HEK293 (cell line): ENCODE measurements at regions not wholly inside any gene's neighbourhood (a gene's known extent, or its start where the extent isn't known, plus 50 kb on each side); places are given as distances from the start of the nearest gene placed in this dataset.

Experiments used
- CTCF ChIA-PET: fragments of 350-600 bp; formaldehyde crosslinking; extraction: SDS; loops from one replicate; lab custom pipeline; 2021; ENCODE audit warnings: antibody characterized with exemption; lab: Yijun Ruan, JAX
- POLR2A ChIA-PET: fragments of 300-600 bp; formaldehyde crosslinking; extraction: SDS; loops from one replicate; lab custom pipeline; 2020; ENCODE audit warnings: antibody characterized with exemption, inconsistent platforms; lab: Yijun Ruan, JAX
- H3K27ac ChIP-seq: fragments of 200-500 bp; sonication (Bioruptor generic); 2 replicates; pipeline ENCODE4 v1.5.1; 2014; ENCODE audit warnings: low read depth, low read length, control low read depth, inconsistent platforms; ENCODE audit errors: extremely low read depth
- H3K36me3 ChIP-seq, 2 experiments: fragments of 200-500 bp in 1 of 2; sonication (Bioruptor generic) in 1 of 2; 1 replicate in 1 of 2; 2 replicates in 1 of 2; pipeline ENCODE4 v1.5.1; 2014 to 2017; ENCODE audit warnings: inconsistent platforms in 2 of 2, low read length in 2 of 2; ENCODE audit not compliant: control insufficient read depth in 2 of 2, insufficient read depth in 1 of 2
- H3K4me1 ChIP-seq: fragments of 200-500 bp; sonication (Bioruptor generic); 2 replicates; pipeline ENCODE4 v1.5.1; 2014; ENCODE audit warnings: mild to moderate bottlenecking, low read length, inconsistent platforms; ENCODE audit not compliant: control insufficient read depth, insufficient read depth
- H3K4me3 ChIP-seq: 2 replicates; pipeline ENCODE4 v1.5.1; 2011; ENCODE audit warnings: low read depth, mild to moderate bottlenecking, control low read depth, low read length, moderate library complexity
- H3K9me3 ChIP-seq: fragments of 200-500 bp; sonication (Bioruptor generic); 2 replicates; pipeline ENCODE4 v1.5.1; 2014; ENCODE audit warnings: low read depth, low read length, inconsistent platforms; ENCODE audit not compliant: control insufficient read depth, insufficient read depth
- BCL11B ChIP-seq: fragments of 450-650 bp; formaldehyde crosslinking; IDR thresholded peaks from 2 replicates; pipeline ENCODE4 v1.5.1; 2016; ENCODE audit warnings: low read depth, missing biosample characterization, missing genetic modification characterization
- HOXA7 ChIP-seq: sonication (generic); formaldehyde crosslinking; IDR thresholded peaks from 2 replicates; pipeline ENCODE4 v1.8.1; 2022; ENCODE audit warnings: missing genetic modification reagents, borderline replicate concordance
- IKZF3 ChIP-seq: fragments of 450-650 bp; IDR thresholded peaks from 2 replicates; pipeline ENCODE4 v1.5.0; 2018; ENCODE audit warnings: missing biosample characterization, mild to moderate bottlenecking, missing genetic modification characterization, moderate library complexity
- REST ChIP-seq: fragments of 450-650 bp; formaldehyde crosslinking; IDR thresholded peaks from 2 replicates; pipeline ENCODE4 v1.5.1; 2016; ENCODE audit warnings: missing biosample characterization, missing genetic modification characterization
- SALL2 ChIP-seq: fragments of 450-650 bp; formaldehyde crosslinking; IDR thresholded peaks from 2 replicates; pipeline ENCODE4 v1.5.0; 2017; ENCODE audit warnings: missing biosample characterization, mild to moderate bottlenecking, missing genetic modification characterization, borderline replicate concordance
- WT1 ChIP-seq: fragments of 450-650 bp; formaldehyde crosslinking; IDR thresholded peaks from 2 replicates; pipeline ENCODE4 v1.5.1; 2016; ENCODE audit warnings: missing biosample characterization, missing genetic modification characterization
- YY1 ChIP-seq: fragments of 450-650 bp; formaldehyde crosslinking; IDR thresholded peaks from 2 replicates; pipeline ENCODE4 v1.5.1; 2018; ENCODE audit warnings: missing biosample characterization, missing genetic modification characterization
- ZBTB10 ChIP-seq: fragments of 450-650 bp; formaldehyde crosslinking; IDR thresholded peaks from 2 replicates; pipeline ENCODE4 v1.5.1; 2016; ENCODE audit warnings: missing biosample characterization, missing genetic modification characterization
- ZBTB20 ChIP-seq: fragments of 450-650 bp; formaldehyde crosslinking; IDR thresholded peaks from 2 replicates; pipeline ENCODE4 v1.5.1; 2016; ENCODE audit warnings: missing biosample characterization, missing genetic modification characterization
- ZBTB21 ChIP-seq: fragments of 450-650 bp; formaldehyde crosslinking; IDR thresholded peaks from 2 replicates; pipeline ENCODE4 v1.5.1; 2017; ENCODE audit warnings: missing biosample characterization, missing genetic modification characterization
- ZBTB49 ChIP-seq: fragments of 450-650 bp; formaldehyde crosslinking; IDR thresholded peaks from 2 replicates; pipeline ENCODE4 v1.5.1; 2016; ENCODE audit warnings: missing biosample characterization, missing genetic modification characterization, low read depth
- ZBTB7A ChIP-seq: fragments of 450-650 bp; formaldehyde crosslinking; IDR thresholded peaks from 2 replicates; pipeline ENCODE4 v1.5.1; 2016; ENCODE audit warnings: low read depth, missing biosample characterization, missing genetic modification characterization
- ZFHX2 ChIP-seq: fragments of 450-650 bp; formaldehyde crosslinking; conservative IDR thresholded peaks from 2 replicates; pipeline ENCODE4 v1.5.1; 2016; ENCODE audit warnings: missing biosample characterization, missing genetic modification characterization
- ZNF214 ChIP-seq: fragments of 450-650 bp; formaldehyde crosslinking; IDR thresholded peaks from 2 replicates; pipeline ENCODE4 v1.5.1; 2017; ENCODE audit warnings: missing biosample characterization, mild to moderate bottlenecking, missing genetic modification characterization, borderline replicate concordance
- ZNF292 ChIP-seq: fragments of 450-650 bp; formaldehyde crosslinking; IDR thresholded peaks from 2 replicates; pipeline ENCODE4 v1.5.1; 2016; ENCODE audit warnings: low read depth, missing biosample characterization, missing genetic modification characterization, borderline replicate concordance
- ZNF37A ChIP-seq: fragments of 450-650 bp; IDR thresholded peaks from 2 replicates; pipeline ENCODE4 v1.5.1; 2018; ENCODE audit warnings: missing biosample characterization, missing genetic modification characterization
- ZNF394 ChIP-seq: fragments of 450-650 bp; formaldehyde crosslinking; IDR thresholded peaks from 2 replicates; pipeline ENCODE4 v1.5.1; 2016; ENCODE audit warnings: missing biosample characterization, missing genetic modification characterization, mild to moderate bottlenecking, moderate library complexity, borderline replicate concordance
- ZNF48 ChIP-seq: fragments of 450-650 bp; formaldehyde crosslinking; IDR thresholded peaks from 2 replicates; pipeline ENCODE4 v1.5.1; 2016; ENCODE audit warnings: missing biosample characterization, missing genetic modification characterization
- ZNF501 ChIP-seq: fragments of 450-650 bp; formaldehyde crosslinking; IDR thresholded peaks from 2 replicates; pipeline ENCODE4 v1.5.1; 2016; ENCODE audit warnings: missing biosample characterization, missing genetic modification characterization
- ZNF510 ChIP-seq: fragments of 450-650 bp; formaldehyde crosslinking; IDR thresholded peaks from 2 replicates; pipeline ENCODE4 v1.5.1; 2018; ENCODE audit warnings: mild to moderate bottlenecking, missing genetic modification characterization, missing biosample characterization; ENCODE audit not compliant: insufficient replicate concordance
- ZNF629 ChIP-seq: fragments of 450-650 bp; formaldehyde crosslinking; IDR thresholded peaks from 2 replicates; pipeline ENCODE4 v1.5.1; 2017; ENCODE audit warnings: missing biosample characterization, missing genetic modification characterization
- ZNF645 ChIP-seq: fragments of 450-650 bp; formaldehyde crosslinking; IDR thresholded peaks from 2 replicates; pipeline ENCODE4; 2016; ENCODE audit warnings: missing biosample characterization, missing genetic modification characterization
- ZNF791 ChIP-seq: fragments of 450-650 bp; formaldehyde crosslinking; IDR thresholded peaks from 2 replicates; pipeline ENCODE4 v1.5.1; 2016; ENCODE audit warnings: missing biosample characterization, missing genetic modification characterization
- ZSCAN18 ChIP-seq: fragments of 450-650 bp; formaldehyde crosslinking; IDR thresholded peaks from 2 replicates; pipeline ENCODE4 v1.5.1; 2016; ENCODE audit warnings: missing biosample characterization, missing genetic modification characterization

- CTCF ChIA-PET: no interaction called here
- Histone ChIP-seq H3K4me1 (peaks cover 15% of the 10 kb centered on the region), H3K27ac (no peak overlapping the region), H3K4me3 (no peak overlapping the region), H3K9me3 (no peaks in the 10 kb centered on the region), H3K36me3 (no peaks in the 10 kb centered on the region)
- TF ChIP-seq ZNF510 (no peak), ZBTB49 (no peak), YY1 (tag by site-specific recombination) (no peak), ZNF48 (no peak), ZNF791 (no peak), ZSCAN18 (no peak), ZNF214 (tag by site-specific recombination) (no peak), SALL2 (tag by site-specific recombination) (no peak), REST (tag by site-specific recombination) (no peak), ZBTB20 (no peak), ZBTB7A (tag by site-specific recombination) (no peak), ZBTB10 (tag by site-specific recombination) (no peak), ZNF37A (tag by site-specific recombination) (no peak)
- POLR2A ChIA-PET: no interaction called here
Observed at GRCh38 chr20:11795071-11795615, 122.5 kb upstream of the BTBD3 start.

GRCh38 chr20:11796026-11796425, 121.7 kb upstream of the BTBD3 start:
- H3K9me3 ChIP-seq: no peaks in the 10 kb centered on the region
- no peak overlapping the region for H3K27ac ChIP-seq
- H3K4me3 ChIP-seq: no peak overlapping the region
- POLR2A ChIA-PET: no interaction called here
- peaks cover 15% of the 10 kb centered on the region for H3K4me1 ChIP-seq
- H3K36me3 ChIP-seq: no peaks in the 10 kb centered on the region
- CTCF ChIA-PET: interaction anchor here (0.7 kb wide), 1 partner anchor 875 kb away, joined by 4 read pairs; no protein-coding TSS in a partner anchor
- no peak for TF ChIP-seq ZBTB21 (tag by site-specific recombination)
- no peak for TF ChIP-seq ZNF645 (tag by site-specific recombination)
- no peak for TF ChIP-seq ZFHX2 (tag by site-specific recombination)
- TF ChIP-seq HOXA7 (CRISPR knock-in tag): no peak
- TF ChIP-seq ZNF629 (tag by site-specific recombination): no peak
- no peak for TF ChIP-seq ZNF394
- TF ChIP-seq BCL11B (tag by site-specific recombination): no peak
- TF ChIP-seq IKZF3 (tag by site-specific recombination): no peak
- TF ChIP-seq WT1 (tag by site-specific recombination): no peak
- TF ChIP-seq ZNF292 (tag by site-specific recombination): no peak
- TF ChIP-seq ZNF501: no peak
